HG02943 (cell line): ENCODE measurements at regions not wholly inside any gene's neighbourhood (a gene's known extent, or its start where the extent isn't known, plus 50 kb on each side); places are given as distances from the start of the nearest gene placed in this dataset.
"Not testable (repeated sequence)": the region's sequence is repeated elsewhere in the genome, so short reads cannot be mapped to it uniquely, and the experiment has no call there.

Experiments used
- ATAC-seq: cut with Tn5 transposase; IDR thresholded peaks from one replicate; pipeline ENCODE4 v1.9.1; 2021; ENCODE audit warnings: mild to moderate bottlenecking, low read depth, moderate library complexity; ENCODE audit not compliant: unreplicated experiment

- ATAC-seq, result no peak
These were observed 87.6 kb upstream of the MYLIP start for GRCh38 chr6:16041327-16041726.

DNA sequence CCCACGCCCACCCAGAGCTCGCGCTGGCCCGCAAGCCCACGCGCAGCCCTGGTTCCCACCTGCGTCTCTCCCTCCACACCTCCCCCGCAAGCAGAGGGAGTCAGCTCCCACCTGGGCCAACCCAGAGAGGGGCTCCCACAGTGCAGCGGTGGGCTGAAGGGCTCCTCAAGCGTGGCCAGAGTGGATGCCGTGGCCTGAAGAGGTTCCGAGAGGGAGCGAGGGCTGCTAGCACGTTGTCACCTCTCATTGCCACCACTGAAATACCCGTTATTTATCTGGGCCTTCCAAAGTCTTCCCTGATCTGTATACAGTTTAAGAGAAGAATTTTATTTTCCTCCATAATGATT is 88.3 kb upstream of the MYLIP start:
- ATAC-seq, result no peak

- ATAC-seq, result not testable (repeated sequence)
These were observed 88.8 kb upstream of the MYLIP start for GRCh38 chr6:16039892-16040627.

DNA sequence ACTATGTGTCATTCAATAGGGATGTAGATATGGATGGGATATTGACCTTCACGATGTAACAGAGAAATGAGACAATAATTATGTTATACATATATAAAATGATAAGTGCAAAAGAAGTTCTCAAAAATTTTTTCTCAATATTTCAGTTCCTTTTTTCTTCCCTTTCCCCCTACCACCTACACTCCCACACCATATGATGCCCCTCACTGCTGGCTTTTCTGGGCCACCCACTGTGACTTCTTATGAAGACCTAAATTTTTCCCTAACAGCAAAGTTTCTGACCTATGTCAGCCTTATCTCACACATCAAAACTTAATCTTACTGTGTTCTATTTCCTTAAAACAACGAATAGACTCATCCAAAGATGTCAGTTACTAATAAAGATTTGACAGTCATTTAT is 89.9 kb upstream of the MYLIP start:
- ATAC-seq, result no peak

- no peak for ATAC-seq
These were observed 93.3 kb upstream of the MYLIP start for GRCh38 chr6:16035488-16036080.

DNA sequence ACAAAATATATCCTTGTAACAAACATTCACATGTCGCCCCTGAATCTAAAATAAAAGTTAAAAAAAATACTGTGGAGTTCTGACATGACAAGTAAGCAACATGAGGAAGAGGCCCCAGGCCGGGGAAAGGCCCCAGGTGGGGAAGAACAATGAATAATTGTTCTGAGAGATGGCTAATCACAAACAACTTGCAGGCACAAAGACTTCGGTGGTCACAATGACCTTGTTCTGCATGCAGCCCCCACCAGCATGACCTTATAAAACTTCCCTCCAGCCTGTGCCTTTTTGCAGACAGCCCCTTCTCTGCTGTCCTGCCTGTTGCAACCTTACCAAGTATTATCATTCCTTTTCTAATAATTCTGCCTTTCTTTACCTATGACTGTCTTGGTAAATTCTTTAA is 95.7 kb upstream of the MYLIP start:
- no peak for ATAC-seq

DNA sequence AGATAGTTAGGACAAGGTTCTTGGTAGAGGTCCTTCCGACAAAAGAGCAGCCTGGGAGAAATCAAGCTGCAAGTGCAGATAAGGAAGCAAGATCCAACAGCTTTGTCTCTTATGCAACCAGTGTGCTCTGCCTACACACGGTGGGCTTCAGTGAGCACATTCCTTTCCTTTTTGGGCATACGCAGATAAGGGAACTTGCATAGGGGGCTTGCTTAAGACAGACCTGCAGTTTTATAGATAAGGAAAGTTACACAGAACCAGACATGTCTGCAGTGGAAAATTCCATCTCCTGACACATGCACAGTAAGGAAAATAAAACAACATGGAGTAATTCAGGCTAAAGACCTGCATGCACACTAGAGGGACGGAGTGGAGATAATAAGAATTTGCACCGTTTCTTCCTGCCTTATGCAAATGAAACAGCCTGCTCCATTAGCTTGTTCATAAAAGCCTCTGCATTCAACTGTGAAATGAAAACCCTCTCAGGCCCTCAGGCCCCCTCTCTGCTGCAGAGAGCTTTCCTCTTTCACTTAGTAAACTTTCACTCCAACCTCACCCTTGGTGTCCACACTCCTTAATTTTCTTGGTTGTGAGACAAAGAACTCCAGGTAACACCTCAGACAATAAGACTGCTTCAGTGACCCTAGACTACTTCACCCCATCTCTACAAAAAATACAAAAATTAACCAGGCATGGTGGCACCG is 97.5 kb upstream of the MYLIP start:
- no peak for ATAC-seq

DNA sequence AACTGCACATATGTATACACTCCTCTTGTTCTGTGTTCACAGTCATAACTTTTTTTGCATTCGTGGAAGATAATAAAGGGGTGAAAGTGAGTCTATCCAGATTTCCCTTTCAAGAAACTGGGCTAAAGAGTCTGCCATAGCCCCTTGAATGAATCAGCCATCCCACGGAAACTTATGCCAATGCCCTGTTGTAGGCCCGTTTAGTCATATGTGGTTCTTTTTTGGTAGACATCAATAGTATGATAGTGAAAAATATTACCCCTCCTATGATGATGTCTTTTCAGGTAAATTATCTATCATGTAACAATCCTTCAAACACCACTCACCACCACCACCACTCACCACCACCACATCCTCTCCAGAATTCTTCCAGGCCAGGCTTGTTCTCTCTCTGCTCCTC is 99.9 kb upstream of the MYLIP start:
- ATAC-seq, result no peak

DNA sequence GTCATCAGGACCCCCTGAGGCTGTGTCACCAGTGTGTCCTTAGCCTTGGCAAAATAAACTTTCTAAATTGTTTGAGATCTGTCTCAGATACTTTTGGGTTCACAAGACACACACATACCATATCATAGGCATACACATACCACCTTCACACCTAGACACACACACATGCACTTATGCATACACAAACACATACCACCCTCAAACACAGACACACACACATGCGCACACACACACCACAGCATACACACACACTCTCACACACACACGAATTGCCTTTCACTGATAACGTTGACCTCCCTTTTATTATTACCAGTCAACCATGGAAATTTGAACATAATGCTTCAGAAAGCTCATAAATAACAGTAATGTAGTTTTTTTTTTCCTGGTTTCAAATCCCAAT is 108.6 kb upstream of the MYLIP start:
- no peak for ATAC-seq

GRCh38 chr6:16019462-16019861 is 109.4 kb upstream of the MYLIP start:
- ATAC-seq, result no peak

DNA sequence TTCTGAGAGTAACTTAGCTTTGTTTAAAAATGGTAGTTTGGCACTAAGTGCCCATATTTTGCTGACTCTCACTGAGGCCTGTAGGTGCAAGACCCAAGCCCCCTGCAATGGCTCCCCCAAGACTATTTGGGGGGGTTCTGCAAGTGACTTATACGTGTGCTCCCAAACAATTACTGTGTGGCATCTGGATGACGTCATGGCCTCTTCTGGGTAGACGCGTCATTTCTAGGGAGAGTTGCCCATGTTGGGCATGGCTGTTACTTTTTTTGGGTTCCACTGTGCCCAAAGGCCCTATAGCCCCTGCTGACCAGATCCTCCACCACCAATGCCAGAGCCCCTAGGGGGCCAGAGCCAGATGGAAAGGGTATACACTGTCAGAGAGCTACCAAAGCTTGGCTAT is 110.3 kb upstream of the MYLIP start:
- ATAC-seq, result no peak

GRCh38 chr6:16014325-16014724 is 114.6 kb upstream of the MYLIP start:
- ATAC-seq, result not testable (repeated sequence)

- ATAC-seq, result no peak
These were observed 121.7 kb upstream of the MYLIP start for GRCh38 chr6:16007146-16007545.

DNA sequence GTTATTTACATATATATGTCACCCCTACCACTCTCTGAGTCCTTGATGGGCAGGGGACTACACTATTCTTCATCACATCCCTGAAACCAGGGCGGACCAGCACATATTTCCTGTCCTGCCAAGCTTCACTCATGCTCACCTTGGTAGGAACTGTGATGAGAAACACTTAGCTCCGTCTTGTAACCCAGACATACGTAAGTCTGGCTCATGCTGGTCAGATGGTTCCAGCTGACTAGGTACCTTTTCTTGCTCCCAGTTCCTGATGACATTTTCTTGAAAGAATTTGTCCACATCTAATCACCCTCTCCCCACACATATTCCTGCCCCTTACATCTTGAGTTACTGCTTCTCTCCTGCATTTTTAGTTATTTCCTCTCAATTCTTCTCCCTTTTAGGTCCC is 122.2 kb upstream of the MYLIP start:
- no peak for ATAC-seq

DNA sequence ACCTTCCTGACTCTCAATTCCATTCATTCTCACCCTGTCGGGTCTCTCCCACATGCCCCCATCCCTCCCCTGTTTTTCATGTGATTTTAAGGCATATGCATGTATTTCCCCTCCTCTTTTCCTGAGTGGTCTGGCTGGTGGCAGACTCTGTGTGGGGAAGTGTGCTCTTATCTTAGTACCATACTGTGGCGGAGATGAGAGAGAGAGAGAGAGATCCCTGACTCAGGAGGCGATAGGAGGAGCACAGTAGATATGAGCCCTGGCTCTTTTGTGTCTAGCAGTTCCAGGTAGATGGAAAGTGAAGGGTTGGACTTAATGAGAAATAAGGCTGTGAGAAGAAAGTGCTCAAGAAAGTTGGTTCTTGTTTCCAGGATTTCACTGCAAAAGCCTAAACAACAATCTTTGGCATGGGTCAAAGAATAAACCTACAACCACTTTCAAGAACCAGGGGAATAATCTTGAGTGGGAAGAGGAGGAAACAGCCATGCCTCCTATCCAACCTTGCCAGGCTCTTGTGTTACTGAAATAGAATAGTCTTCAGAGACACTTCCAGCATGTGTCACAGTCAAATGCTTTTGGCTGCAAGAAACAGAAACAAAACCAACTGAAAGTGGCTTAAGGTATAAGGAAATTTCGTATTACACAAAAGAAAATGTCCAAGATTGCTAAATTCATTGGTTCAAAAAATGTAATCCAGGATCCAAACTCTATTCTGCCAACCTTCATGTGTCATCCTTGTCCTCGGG is 123.8 kb upstream of the MYLIP start:
- ATAC-seq, result no peak

DNA sequence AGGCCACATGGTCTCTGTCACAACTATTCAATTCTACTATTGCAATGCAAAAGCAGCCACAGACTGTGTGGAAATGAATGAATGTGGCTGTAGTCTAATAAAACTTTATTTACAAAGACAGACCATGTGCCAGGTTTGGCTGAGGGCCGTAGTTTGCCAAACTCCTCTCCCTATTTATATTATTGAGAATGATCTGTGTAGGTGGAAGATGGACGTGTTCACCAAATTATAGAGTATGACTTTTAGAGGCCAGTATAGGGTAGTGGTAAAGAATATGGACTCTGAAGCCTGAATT is 125.7 kb upstream of the MYLIP start:
- no peak for ATAC-seq

DNA sequence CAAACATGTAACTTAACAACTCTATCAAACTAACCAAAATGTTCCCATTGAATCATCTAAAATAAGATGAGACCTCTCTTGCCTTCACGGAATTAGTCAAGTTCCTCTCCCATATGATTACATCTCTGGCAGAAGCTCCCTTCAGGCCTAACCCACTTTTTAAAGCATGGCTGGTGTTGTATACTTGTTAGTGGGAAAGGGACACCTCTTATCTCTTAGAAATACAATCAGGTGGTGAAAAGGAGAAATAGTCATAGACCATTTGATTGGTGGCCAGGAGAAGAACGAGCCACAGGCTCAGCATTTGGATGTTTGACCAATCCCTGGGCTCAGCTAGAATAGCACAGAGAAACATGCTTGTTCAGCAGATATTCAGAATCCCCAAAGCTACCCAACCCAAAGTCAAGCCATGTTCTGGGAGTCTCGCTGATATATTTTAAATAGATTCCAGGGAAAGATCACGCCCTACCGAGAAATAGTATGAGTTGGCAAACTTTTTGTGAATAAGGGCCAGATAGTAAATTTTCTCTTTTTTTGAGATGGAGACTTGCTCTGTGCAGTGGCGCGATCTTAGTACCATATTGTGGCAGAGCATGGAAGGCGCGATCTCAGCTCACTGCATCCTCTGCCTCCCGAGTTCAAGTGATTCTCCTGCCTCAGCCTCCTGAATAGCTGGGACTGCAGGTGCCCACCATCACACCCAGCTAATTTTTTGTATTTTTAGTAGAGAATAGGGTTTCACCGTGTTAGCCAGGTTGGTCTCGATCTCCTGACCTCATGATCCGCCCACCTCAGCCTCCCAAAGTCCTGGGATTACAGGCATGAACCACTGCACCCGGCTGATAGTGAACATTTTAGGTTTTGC is 126.3 kb upstream of the MYLIP start:
- ATAC-seq, result no peak

GRCh38 chr6:16001158-16001557 is 127.7 kb upstream of the MYLIP start:
- no peak for ATAC-seq

DNA sequence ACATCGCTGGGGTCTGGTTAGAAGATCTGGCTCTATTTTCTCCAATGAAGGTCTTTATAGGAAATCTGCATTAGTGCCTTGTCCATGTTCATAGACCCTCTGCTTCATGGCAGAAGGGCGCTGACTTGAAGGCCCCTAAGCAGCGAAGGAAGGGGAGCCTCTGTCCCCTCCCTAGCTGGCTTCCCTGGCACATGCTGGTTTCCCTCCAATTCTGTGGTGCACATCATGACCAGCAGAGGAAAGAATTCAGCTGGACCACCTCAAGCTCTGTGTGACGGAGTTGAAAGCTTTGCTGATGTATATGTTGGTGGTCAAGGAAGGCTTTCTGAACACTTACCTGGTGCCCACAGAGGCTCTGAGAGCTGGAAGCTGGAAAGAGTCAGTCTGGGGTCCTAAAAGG is 129.7 kb upstream of the MYLIP start:
- ATAC-seq, result no peak

- no peak for ATAC-seq
These were observed 131.1 kb upstream of the MYLIP start for GRCh38 chr6:15997586-15998388.
